AG09309 (cell line): ENCODE measurements at regions not wholly inside any gene's neighbourhood (a gene's known extent, or its start where the extent isn't known, plus 50 kb on each side); places are given as distances from the start of the nearest gene placed in this dataset.

ENCODE experiments used
- DNase-seq: peaks from one replicate; pipeline ENCODE4 v3.0.0-alpha.2; 2010; ENCODE audit warnings: low read depth
- H3K4me3 ChIP-seq: 2 replicates; pipeline ENCODE4 v1.5.1; 2011; ENCODE audit warnings: mild to moderate bottlenecking, low read depth, low read length, moderate library complexity; ENCODE audit not compliant: control insufficient read depth
- TF ChIP-seq, protein P1 (sequence below): IDR thresholded peaks from 2 replicates; pipeline ENCODE4 v1.5.1; 2011; ENCODE audit warnings: mild to moderate bottlenecking, low read depth, low read length, inconsistent platforms; ENCODE audit not compliant: insufficient read depth, control insufficient read depth; ENCODE audit errors: missing control alignments

DNA sequence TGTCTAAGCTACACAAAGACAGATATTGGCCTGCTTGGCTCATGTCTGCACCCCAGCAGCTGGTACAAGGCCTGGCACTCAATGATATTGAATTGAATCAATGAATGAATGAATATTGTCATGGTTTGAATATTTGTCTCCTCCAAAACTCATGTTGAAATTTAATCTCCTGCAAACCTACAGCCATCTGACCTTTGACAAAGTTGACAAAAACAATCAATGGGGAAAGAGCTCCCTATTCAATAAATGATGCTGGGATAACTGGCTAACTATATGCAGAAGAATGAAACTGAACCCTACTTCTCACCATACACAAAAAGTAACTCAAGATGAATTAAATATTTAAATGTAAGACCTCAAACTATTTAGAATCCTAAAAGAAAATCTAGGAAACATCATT is 144.7 kb downstream of the CYP26A1 start:
- no peak for DNase-seq
- H3K4me3 ChIP-seq, result no peak overlapping the region
- TF ChIP-seq, protein P1, sequence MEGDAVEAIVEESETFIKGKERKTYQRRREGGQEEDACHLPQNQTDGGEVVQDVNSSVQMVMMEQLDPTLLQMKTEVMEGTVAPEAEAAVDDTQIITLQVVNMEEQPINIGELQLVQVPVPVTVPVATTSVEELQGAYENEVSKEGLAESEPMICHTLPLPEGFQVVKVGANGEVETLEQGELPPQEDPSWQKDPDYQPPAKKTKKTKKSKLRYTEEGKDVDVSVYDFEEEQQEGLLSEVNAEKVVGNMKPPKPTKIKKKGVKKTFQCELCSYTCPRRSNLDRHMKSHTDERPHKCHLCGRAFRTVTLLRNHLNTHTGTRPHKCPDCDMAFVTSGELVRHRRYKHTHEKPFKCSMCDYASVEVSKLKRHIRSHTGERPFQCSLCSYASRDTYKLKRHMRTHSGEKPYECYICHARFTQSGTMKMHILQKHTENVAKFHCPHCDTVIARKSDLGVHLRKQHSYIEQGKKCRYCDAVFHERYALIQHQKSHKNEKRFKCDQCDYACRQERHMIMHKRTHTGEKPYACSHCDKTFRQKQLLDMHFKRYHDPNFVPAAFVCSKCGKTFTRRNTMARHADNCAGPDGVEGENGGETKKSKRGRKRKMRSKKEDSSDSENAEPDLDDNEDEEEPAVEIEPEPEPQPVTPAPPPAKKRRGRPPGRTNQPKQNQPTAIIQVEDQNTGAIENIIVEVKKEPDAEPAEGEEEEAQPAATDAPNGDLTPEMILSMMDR, result no peak

DNA sequence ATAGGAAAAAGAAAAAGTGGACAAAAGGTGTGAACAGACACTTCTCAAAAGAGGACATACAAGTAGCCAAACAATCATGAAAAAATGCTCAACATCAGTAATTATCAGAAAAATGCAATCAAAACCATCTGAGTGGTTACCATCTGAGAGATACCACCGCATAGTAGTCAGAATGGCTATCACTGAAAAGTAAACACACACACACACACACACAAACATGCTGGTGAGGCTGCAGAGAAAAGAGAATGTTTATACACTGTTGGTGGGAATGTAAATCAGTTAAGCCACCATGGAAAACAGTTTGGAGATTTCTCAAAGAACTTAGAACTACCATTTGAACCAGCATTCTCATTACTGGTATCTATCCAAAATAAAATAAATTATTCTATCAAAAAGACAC is 145.7 kb downstream of the CYP26A1 start:
- TF ChIP-seq, protein P1, result no peak
- H3K4me3 ChIP-seq, result no peak overlapping the region
- no peak for DNase-seq

DNA sequence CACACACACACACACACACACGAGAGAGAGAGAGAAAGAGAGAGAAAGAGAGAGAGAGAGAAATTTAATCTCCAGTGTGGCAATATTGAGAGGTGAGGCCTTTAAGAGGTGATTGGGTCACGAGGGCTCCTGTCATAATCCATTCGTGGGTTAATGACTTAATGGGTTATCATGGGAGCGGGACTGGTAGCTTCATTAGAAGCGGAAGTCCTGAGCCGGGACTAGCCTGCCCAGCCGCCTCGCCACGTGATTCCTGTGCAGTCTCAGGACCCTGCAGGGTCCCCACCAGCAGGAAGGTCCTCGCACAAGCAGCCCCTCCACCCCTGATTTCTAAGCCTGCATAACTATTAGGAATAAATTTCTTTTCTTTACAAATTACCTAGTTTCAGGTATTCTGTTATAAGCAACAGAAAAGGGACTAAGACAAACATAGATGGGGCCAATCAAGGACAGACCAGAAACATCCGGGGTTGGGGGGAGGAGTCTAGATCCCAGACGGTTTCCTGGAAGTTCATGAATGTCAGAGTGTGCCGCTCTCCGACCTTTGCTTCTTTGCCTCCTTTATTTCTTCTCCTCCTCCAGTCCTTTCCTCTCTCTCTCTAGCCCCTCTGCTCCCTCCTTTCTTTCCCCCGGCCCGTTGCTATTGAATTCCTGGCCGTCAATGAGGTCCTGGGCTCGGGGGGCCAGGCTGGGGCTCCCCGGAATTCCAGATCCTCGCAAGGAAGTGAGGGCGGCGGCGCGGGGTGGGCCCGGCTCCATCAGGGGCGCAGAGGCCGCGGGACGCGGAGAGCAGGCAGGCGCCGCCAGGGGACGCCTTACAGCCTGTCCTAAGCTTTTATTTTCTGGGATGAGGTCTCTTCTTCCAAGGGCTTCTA is 146.8 kb downstream of the CYP26A1 start:
- TF ChIP-seq, protein P1, result no peak
- DNase-seq, result no peak
- no peak overlapping the region for H3K4me3 ChIP-seq

DNA sequence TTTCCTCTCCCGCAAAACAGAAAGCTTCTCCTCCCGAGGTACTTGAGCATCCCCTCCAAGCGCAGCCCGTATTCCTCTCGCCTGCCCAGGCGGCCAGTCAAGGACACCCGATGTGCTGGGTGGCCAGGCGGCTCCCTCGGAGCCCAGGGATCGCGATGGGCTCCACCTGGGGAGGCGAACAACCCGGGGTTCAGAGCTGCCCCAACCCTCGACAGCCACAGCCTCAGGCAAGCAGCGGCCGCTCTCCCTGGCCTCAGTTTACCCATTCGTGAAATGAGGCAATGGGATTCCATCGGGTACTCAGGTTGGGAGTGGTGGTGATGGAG is 147.4 kb downstream of the CYP26A1 start:
- no peak for DNase-seq
- H3K4me3 ChIP-seq, result no peak overlapping the region
- TF ChIP-seq, protein P1, result no peak

DNA sequence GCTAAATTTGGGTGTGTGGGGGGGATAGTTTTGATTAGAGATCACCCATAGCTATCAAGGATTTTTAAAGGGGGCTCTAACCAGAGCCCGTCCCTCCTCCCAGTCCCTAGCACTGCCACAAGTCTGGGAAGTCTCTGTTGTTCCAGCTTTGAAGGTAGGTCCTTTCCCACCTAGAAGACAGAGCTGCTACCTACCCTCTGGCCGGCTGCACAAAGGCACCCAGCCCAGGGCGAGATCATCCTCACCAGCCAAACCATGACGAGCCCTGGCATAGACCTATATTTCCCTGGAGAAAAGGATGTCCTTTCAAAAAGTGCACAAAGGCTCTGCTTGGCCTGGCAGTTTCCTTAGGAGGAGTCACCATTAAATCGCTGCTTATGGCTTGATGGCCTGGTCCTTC is 147.8 kb downstream of the CYP26A1 start:
- TF ChIP-seq, protein P1, result no peak
- DNase-seq, result no peak
- no peak overlapping the region for H3K4me3 ChIP-seq

DNA sequence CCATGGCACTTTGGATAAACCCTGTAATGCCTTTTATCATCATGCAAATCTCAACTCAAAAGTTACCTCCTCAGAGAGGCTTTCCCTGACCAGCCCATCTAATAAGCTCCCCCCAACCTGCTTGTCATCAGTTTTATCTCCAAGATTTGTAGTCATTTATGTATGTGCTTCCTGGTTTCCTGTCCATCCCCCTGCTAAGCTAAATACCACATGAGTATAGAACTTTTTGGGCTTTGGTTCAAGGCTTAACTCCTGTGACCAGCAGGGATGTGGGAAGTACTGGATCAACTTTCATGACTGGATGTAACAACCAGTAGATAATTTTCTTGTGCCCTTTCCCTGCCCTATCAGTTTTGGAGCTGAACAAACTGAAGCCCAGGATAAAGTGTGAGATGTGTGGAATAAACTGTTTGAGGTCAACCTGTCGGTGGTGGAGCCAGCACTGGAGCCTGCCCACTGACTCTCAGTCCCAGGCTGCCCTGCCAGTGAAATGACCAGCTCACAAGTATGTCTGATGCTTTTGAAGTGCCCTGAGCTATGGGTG is 148.6 kb downstream of the CYP26A1 start:
- no peak overlapping the region for H3K4me3 ChIP-seq
- TF ChIP-seq, protein P1, result no peak
- DNase-seq, result no peak
